ENCODE measurements at regions not wholly inside any gene's neighbourhood (a gene's known extent, or its start where the extent isn't known, plus 50 kb on each side); places are given as distances from the start of the nearest gene placed in this dataset.

- TF ChIP-seq, protein P1, sequence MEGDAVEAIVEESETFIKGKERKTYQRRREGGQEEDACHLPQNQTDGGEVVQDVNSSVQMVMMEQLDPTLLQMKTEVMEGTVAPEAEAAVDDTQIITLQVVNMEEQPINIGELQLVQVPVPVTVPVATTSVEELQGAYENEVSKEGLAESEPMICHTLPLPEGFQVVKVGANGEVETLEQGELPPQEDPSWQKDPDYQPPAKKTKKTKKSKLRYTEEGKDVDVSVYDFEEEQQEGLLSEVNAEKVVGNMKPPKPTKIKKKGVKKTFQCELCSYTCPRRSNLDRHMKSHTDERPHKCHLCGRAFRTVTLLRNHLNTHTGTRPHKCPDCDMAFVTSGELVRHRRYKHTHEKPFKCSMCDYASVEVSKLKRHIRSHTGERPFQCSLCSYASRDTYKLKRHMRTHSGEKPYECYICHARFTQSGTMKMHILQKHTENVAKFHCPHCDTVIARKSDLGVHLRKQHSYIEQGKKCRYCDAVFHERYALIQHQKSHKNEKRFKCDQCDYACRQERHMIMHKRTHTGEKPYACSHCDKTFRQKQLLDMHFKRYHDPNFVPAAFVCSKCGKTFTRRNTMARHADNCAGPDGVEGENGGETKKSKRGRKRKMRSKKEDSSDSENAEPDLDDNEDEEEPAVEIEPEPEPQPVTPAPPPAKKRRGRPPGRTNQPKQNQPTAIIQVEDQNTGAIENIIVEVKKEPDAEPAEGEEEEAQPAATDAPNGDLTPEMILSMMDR (IDR thresholded peaks at IDR 0.05): no peak
- TF ChIP-seq SMC3 (IDR thresholded peaks at IDR 0.05; ENCODE audit: low read depth, low read length) (no peak), EP300 (IDR thresholded peaks at IDR 0.05; ENCODE audit: borderline replicate concordance in 1 of 2, low read depth in 1 of 2, low read length in 1 of 2) (no peak), POLR2AphosphoS5 (IDR thresholded peaks at IDR 0.05; ENCODE audit: low read depth, low read length) (no peak), PBX3 (IDR thresholded peaks at IDR 0.05) (no peak), GABPA (IDR thresholded peaks at IDR 0.05; ENCODE audit: low read depth) (no peak), USF1 (IDR thresholded peaks at IDR 0.05; ENCODE audit: borderline replicate concordance, low read depth) (no peak), YY1 (IDR thresholded peaks at IDR 0.05; ENCODE audit: low read depth) (no peak)
- TF ChIP-seq, protein P2, sequence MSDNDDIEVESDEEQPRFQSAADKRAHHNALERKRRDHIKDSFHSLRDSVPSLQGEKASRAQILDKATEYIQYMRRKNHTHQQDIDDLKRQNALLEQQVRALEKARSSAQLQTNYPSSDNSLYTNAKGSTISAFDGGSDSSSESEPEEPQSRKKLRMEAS (IDR thresholded peaks at IDR 0.05; ENCODE audit: low read depth): no peak
Measured at GRCh38 chr3:27653803-27654558, 68.1 kb downstream of the EOMES start.
